Stimulated activated CD8-positive, alpha-beta memory T cell treated with anti-CD3 and anti-CD28 coated beads, Interleukin-12 subunit alpha, Interleukin-12 subunit beta, amount 100 ng/mL, for 24 hours (primary cell): ENCODE measurements at regions not wholly inside any gene's neighbourhood (a gene's known extent, or its start where the extent isn't known, plus 50 kb on each side); places are given as distances from the start of the nearest gene placed in this dataset.

Source experiments
- DNase-seq: peaks from one replicate; pipeline ENCODE4 v3.0.0-alpha.2; 2020; ENCODE audit errors: extremely low read depth

DNA sequence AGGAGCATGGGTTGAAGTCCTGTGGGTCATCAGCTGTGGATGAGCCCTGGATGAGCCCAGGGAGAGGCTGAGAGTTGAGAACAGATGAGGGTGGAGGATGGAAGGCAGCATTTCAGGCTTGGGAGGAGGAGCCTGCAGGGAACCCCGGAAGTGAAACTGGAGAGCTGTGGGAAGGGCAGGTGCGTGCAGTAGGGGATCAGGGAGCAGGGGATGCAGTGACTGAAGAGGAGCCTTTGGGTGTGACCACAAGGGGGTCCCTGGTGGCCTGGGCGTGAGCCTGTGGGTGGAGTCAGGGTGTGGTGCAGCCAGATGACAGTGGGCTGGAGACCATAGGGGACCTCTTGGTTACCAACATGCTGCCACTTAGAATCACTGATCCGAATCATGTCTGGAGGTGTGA lies 115.5 kb downstream of the PAPOLA start:
- no peak for DNase-seq

DNA sequence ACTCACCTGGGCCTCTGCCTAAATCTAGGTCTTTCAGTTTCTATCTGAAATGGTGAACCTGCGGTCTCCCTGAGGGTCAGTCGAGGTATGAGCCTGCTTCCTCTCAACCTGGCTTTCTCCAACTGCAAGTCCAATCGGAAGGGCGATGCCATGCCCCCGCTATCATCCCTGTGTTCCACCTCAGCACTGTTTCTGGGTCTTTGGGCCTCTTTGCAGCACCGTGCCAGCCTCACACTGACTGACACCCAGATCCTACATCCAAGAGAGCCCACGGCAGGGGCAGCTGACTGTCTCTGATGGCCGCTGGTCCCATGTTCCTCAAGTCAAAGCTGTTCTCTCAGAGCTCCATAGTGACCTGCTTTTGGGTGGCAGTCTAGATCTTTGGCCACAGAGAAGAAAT lies 120.7 kb downstream of the PAPOLA start:
- no peak for DNase-seq

DNA sequence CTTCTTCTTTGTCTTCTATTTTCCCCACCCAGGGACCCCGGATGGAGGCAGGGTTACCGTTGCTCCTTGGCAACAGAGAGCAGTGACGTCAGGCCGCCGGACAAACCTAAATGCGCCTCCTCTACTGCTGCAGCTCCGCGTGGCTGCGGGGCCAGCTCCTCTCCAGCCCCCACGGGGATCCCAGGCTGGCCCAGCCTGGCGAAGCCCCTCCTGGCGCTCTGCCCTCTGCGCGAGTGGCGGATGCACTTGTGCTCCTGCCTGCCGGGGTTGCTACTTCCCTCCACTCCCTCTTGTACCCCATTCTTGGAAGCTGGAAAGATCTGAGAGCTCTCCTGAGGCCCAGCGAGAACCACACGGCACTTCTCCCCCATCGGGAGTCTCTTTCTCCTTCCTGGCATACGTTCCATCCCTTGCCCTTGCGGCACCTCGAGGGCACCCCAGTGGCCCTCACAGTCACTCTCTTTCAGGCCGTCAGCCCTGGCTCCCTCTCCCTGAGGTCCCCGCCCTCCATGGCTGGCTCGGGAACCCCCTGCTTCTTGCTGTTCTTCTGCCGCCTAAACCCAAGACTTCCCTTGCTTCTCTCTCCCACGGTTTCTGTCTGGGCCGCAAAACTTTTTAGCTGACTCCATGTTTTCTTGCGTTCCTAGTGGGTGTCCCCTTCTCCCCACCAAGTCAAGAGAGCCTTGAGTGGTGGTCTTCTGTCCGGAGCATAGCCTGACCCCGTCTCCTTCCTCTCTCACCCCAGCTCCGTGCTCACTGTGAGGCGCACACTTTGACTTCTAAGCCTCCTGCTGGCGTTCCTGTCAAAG lies 121.7 kb downstream of the PAPOLA start:
- no peak for DNase-seq

DNA sequence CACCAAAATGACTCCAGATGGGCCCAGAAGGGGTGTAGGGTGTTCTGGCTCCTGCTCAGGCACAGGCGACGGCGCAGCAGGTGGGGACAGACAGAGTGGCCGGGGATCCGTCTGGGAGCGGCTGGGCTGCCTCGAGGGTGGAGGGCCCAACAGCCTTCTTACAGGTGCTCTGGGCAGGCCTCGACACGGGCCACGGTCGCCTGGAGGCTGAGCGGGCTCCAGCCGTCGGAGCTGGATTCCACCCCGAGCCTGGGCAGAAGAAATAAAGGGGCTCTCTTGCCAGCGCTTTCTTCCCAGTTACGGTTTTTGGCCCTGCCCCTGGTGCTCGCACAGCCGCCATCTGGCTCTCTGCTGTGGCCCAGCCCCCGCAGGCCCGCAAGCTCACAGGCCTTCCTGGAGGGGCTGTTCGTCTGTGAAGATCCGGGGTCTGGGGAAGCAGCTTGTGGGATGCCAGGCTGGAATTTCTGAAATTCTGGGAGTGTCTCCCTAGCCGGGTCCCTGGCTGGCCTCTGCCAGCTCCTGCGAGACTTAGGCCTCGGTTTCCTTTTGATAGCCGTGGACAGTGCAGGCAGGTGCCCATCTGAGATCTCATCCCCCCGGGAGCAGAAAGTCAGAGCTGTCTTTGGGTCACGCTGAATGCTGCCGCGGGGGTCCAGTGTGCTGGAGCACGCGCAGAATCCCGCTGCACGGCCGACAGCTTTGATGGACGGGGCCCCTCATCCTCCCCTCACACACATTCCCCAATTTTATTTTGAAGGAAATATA lies 122.7 kb downstream of the PAPOLA start:
- no peak for DNase-seq

DNA sequence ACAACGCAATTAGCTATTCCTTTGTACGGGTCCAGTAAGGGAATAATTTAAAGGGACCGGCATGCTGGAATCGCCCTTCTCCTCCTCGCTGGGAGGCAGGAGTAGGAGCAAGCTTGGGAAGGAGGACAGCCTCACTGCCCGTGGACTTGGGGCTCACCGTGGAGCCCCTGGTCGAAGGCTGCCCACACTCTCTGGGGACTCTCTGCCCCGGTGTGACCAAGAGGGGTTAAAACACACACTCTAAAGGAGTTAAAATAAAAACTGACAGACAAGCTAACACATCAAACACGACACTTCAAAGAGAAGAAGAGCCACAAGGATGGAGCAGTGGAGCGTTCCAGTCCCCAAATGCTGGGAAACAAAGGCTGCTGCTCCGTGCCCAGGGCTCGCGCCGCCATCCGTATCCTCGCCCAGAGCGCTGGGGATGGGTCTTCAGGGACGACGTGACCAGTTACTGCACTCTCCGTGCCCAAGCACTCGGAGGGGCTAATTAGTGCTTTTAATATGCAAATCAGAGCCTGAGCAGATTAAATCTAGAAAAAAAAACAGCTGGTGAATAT lies 123.3 kb downstream of the PAPOLA start:
- DNase-seq: no peak

DNA sequence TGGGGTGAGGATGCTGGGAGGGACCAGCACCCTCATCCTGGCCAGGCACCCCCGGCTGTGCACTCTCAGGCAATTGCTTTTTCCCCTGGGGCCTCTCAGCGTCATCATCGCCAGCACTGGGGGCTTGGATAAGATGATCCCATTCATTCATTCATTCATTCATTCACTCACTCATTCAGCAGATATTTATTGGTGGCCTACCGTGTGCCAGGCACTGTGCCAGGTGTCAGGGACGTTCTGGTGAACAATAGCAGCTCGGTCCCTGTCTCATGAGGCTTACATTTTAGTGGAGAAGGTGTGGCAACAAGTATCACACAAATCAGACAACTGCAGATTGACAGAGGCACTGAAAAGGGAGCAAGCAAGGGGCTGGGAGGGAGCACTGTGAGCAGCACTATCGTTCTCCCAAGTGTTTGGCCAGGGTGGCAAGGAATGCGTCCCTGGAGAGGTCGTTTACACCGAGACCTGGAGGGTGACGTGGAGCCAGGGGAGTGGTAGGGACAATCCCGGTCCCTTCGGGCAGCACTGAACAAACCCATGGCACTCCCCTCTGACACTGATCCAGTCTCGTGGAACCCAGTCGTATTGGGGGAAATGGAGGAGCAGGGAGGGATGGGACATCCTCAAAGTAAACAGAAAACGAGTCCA lies 124.1 kb downstream of the PAPOLA start:
- DNase-seq: no peak

DNA sequence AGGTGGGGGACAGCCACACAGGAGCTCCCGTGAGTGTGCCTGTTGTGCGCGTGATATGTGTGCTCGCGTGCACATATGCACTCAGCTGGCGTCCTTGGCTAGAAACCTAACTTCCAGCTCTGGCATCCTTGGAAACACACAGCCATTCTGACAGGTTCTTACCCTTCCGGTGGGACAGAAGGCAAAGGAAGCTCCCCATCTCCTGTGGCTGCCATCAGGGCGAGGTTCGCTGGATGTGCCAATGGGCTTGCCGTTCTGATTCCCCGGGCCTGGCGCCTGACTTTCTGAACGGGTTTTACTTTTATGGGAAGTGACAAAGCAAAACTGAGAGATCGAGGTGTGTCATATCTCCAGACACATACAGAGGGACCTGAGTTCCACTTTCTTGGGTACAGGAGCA lies 124.7 kb downstream of the PAPOLA start:
- no peak for DNase-seq

DNA sequence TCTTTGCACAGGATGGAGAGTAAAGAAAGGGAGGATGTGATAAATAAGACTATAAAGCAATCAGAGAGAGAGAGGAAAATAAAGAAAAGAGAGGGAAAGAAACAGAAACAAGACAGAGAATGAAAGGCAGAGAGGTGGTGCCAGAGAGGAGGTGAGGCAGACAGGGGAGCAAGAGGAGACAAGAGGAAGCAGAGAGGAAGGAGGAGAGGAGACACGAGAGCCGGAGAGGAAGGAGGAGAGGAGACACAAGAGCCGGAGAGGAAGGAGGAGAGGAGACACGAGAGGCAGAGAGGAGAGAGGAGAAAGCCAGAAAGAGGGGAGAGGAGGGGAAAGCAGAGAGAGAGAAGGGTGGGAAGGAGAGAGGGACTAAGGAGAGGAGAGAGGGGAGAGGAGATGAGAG lies 125.2 kb downstream of the PAPOLA start:
- no peak for DNase-seq

DNA sequence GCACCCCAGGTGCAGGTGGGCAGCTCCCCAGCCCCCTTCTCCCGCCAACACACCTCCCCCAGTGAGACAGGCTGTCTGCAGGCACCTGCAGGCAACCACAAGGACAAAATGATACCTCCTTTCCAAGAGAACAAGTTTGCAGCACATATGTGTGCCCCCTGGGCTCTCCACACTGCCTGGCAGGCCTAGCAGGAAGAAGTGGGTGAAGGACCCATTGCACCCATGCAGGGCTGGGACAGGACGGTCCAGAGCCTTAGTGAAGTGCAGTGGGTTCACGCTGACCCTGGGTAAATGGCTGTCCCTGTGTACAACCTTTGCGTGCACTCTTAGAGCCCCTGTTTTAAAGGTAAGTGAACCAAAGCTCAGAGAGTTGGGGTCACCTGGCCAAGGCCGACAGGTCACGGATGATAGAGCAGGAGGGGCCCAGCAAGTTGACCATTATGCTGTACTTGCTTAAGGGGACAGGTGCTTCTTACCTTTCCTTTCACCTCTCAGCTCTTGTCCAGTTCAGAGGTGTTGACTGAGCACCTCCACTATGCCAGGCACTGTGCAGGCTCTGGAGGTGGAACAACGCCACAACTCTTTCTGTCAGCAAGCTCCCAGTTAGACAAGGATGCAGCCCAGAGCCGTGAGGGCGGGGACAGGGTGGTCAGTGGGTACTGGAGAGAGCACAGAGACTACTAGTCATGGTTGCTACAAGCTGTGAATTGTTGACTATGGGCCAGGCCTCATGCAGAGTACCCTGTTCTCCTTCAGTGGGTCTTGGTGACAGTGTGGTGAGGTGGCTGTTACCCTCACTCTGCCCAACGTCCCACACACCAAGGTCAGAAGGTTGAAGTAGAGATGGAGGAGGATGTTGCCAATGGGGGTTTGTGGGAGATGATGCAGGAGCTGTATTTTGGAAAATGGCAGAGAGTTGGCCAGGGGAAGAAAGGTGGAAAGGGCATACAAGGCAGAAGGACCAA lies 125.9 kb downstream of the PAPOLA start:
- DNase-seq: no peak

DNA sequence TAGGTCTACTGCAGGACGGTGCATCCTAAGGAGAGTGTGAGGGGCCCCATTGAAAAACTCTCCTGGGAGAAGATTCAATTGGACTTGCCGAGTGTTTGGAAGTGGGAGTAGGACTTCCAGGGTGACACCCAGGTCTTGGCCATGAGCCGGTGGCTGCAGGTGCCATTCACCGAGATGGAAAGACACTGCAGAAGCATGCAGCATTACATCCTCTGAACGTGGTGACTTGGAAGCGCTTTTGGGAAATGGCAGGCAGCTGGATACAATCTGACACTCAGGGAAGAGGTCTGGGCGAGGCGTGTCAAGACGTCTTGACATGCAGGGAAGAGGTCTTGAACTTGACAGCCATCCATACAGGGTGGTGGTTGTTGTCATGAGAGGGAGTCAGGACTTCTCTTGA lies 126.9 kb downstream of the PAPOLA start:
- DNase-seq: no peak

DNA sequence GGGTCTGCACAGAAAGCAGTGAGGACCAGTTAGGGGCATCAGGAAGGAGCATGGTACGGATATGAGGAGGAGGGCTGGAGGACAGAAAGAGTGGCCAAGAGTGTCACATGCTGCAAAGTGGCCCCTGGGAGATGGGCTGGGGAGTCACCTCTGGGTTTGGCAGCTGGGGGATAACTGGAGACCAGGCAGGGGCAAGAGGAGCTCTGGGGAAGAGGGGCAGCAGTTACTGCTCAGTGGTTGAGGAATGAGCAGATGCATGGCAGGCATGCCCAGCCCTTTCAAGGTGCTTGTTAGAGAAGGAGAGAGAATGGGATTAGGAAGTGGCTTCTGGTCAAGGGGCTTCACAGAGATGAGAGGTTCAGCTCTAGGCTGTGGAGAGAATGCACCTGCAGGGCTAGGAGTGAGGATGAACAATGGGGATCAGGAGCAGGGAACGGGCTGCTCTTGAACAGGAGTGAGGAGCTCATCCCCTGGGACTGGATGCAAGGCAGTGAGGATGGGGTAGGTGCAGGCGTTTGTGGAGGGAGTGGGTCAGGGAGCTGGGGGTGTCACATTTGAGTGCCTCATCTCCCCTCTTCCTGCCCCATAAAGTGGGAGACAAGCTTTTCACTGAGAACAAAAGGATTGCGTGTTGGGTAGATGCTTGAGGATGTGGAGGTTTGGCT lies 127.5 kb downstream of the PAPOLA start:
- DNase-seq: no peak

DNA sequence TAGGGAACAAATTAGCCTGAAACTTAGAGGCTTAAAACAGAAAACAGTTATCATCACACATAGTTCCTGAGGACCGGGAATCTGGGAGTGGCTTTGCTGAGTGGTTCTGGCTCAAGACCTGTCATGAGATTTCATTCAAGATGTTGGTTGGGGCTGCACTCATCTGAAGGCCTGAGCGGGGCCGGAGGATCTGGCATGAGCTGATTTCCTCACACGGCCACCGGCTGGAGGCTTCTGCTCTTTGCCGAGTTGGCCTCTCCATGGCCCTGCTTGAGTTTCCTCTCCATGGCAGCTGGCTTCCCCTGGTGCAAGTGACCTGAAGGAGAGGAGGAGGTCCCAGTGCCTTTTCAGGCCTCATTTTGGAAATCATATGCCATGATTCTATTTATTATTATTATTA lies 128.1 kb downstream of the PAPOLA start:
- no peak for DNase-seq

DNA sequence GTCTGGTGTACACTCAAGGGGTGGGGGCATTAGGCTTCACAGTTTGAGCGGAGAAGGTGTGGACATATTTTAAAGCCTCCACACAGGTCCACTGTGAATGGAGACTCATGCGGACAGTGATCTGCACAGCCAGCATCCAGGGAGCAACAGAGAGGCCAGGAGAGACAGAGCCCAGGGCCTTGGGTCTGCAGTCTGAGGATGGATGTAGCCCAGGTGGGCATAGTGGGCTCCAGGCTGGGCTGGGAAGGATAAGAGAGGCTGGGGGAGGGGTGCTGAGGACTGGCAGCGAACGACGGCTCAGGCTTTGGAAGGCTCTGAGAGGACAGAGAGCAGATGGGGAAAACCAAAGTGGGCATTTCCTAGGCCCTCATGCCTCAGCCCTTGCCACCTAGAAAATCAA lies 128.8 kb downstream of the PAPOLA start:
- no peak for DNase-seq

DNA sequence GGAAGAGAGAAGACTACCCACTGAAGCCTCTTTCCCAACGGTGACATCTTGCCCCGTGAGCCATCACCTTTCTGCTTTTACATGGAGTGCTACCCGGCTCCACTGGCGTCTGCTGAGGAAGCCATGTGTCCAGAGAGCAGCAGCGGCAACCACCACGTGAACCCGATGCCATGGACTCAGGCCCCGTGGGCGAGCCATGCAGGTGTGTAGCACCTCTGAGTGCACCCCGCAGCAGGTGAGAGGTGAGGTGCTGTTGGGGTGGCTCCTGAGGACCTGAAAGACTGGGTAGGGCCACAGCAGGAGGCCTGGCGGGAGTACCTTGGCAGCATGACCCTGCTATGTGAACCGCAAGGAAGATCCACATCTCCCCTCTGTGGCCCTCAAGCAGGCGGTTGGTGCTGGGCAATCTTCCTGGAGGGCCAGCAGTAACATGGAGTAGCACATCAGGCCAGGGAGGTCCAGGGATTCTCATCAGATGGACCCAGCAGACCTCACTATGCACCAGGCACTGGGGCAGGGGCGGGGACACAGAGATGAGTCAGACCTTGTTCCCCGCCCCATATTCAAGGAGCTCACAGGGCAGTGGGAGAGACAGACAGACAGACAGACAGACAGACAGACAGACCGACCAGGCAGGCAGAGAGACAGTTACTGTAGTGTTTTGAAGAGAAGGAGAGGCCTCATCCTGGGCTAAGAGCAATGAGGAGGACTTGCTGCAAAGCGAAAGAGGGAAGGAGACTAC lies 129.6 kb downstream of the PAPOLA start:
- no peak for DNase-seq

DNA sequence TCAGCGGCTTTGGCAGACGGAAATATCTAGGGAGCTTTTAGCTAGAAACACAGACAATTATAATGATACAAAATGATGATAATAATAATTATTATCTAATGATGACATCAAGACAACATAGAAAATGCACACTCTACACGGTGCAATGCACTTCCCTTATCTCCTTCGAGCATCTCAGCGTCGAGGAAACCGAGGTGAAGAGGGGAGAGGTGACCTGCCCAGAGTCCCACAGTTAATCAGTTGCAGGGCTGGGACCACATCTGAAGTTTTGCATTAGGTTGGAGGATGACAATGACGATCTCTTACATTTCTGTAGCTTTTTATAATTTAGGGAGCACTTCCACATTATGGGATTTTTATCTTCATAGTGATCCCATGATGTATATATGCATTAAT lies 130.2 kb downstream of the PAPOLA start:
- DNase-seq: no peak

DNA sequence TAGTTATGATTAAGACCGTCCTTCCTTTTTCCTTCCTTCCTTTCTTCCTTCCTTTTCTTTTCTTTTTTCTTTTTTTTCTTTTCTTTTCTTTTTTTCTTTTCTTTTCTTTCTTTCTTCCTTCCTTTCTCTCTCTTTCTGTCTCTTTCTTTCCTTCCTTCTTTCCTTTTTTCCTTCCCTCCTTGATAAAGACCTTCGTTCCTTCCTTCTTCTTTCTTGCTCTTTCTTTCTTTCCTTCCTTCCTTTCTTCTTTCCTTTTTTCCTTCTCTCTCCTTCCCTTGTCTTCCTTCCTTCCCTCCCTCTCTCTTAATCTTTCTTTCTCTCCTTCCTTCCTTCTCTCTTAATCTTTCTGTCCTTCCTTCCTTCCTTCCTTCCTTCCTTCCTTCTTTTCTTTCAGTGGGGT lies 130.9 kb downstream of the PAPOLA start:
- no peak for DNase-seq

DNA sequence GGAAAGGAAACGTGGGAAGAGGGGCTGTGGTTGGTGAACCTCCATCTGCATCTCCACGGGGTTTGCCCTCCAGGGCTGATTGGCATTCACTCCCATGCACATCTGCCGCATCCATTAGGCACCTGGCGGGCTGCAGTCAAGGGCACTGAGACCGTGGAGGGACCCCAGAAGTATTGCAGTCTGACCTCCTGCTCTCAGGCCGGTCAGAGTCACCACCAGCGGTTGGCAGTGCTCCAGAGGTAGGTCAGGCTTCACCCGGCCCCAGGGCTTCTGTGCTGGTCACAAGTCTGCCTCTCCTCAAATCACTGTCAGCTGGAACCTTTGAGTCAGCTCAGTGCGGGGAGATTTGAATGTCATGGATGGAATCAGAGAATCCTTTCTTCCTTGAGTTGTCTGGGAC lies 132.3 kb downstream of the PAPOLA start:
- no peak for DNase-seq

DNA sequence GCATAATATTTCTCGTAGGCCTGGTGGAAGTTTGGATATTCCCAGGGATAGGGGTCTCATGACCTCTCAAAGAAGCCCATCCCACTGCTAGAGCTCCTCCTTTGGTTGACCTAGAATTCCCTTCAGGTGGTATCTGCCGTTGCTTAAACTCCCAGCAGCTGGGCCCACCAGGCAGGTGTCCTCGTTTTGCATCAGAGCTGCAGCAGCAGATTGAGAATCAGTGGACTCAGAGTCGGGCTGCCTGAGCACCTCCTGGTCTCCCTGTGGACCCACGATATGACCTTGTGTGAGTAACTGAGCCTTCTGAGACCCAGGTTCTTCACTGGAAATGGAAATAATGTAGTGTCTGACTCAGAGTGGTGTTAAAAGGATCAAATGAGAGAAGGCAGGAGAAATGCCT lies 132.7 kb downstream of the PAPOLA start:
- no peak for DNase-seq

DNA sequence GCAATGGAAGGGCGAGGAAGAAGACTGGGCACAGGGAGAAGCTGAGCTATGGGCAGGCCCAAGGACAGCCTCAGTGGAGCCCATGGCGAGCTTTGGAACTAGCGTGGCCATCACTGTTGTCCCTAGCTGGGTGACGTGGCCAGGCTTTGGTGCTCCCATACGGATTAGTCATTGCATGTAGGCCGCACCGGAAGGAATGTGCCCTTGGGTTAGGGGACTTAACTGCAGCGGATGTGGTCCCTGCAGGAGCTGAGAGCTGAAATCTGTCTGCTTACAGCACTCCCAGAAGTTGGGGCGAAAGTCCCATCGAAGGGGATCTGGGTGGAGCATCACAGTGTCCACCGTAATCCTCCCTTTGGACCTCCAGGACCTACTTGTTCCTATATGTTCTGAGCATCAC lies 133.7 kb downstream of the PAPOLA start:
- no peak for DNase-seq

DNA sequence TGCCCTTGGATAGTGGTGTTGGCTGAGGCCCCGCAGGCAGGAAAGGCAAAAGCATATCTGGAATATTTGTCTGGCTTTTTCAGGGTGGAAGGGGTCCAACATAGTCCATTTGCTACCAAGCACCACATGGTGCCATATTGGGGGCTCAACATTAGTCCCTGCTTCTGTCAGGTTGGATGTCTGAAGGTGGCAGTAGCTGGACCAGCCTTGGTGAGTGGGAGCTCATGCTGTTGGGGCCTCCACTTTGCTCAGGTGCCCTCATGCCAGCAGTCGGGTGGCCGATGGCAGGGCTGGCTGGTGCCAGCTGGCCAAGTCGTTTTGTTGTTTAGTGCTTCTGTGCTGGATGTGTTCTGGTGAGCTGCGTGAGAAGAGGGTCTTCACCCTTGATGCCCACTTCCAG lies 135.3 kb downstream of the PAPOLA start:
- no peak for DNase-seq
